Astrocyte (in vitro differentiated cells and primary cell): ENCODE measurements at regions not wholly inside any gene's neighbourhood (a gene's known extent, or its start where the extent isn't known, plus 50 kb on each side); places are given as distances from the start of the nearest gene placed in this dataset.

Experiments
- DNase-seq: peaks from one replicate; pipeline ENCODE4 v3.0.0-alpha.2; 2010; ENCODE audit warnings: low read depth
- FAIRE-seq: peaks from 2 replicates; lab custom pipeline; 2011; peaks lifted over from hg19 to GRCh38; lab: Jason Lieb, UNC
- H2AFZ ChIP-seq: 2 replicates; pipeline ENCODE4 v1.6.0; 2012; ENCODE audit warnings: low read depth, low read length, inconsistent platforms
- H3K27ac ChIP-seq: 2 replicates; pipeline ENCODE4 v1.5.1; 2011; ENCODE audit warnings: low read depth, low read length, inconsistent platforms
- H3K27me3 ChIP-seq: 2 replicates; pipeline ENCODE4 v1.6.0; 2011; ENCODE audit warnings: low read length, inconsistent platforms; ENCODE audit not compliant: insufficient read depth
- H3K36me3 ChIP-seq: 2 replicates; pipeline ENCODE4 v1.5.1; 2011; ENCODE audit warnings: low read length, inconsistent platforms; ENCODE audit not compliant: insufficient read depth
- H3K4me1 ChIP-seq: 2 replicates; pipeline ENCODE4 v1.5.1; 2011; ENCODE audit warnings: low read length, inconsistent platforms; ENCODE audit not compliant: insufficient read depth
- H3K4me2 ChIP-seq: 2 replicates; pipeline ENCODE4 v1.6.0; 2012; ENCODE audit warnings: low read length, inconsistent platforms
- H3K4me3 ChIP-seq: 2 replicates; pipeline ENCODE4 v1.5.1; 2011; ENCODE audit warnings: low read depth, mild to moderate bottlenecking, low read length, inconsistent platforms; ENCODE audit not compliant: insufficient read depth
- H3K79me2 ChIP-seq: 2 replicates; pipeline ENCODE4 v1.6.0; 2012; ENCODE audit warnings: mild to moderate bottlenecking, low read length, inconsistent platforms; ENCODE audit not compliant: insufficient read depth
- H3K9ac ChIP-seq: 2 replicates; pipeline ENCODE4 v1.6.0; 2012; ENCODE audit warnings: mild to moderate bottlenecking, low read length, inconsistent platforms
- H3K9me3 ChIP-seq: 2 replicates; pipeline ENCODE4 v1.5.1; 2012; ENCODE audit warnings: low read depth, mild to moderate bottlenecking, low read length, inconsistent platforms; ENCODE audit not compliant: insufficient read depth
- H4K20me1 ChIP-seq: 2 replicates; pipeline ENCODE4 v1.6.0; 2012; ENCODE audit warnings: low read length, inconsistent platforms; ENCODE audit not compliant: insufficient read depth
- H3K27ac Mint-ChIP-seq: one replicate; pipeline ENCODE4 v1.8.0; 2021; ENCODE audit warnings: mild to moderate bottlenecking, mixed read lengths; ENCODE audit not compliant: unreplicated experiment
- H3K27me3 Mint-ChIP-seq: one replicate; pipeline ENCODE4 v1.8.0; 2021; ENCODE audit warnings: low read depth, mixed read lengths; ENCODE audit not compliant: unreplicated experiment
- H3K36me3 Mint-ChIP-seq: one replicate; pipeline ENCODE4 v1.8.0; 2021; ENCODE audit warnings: low read depth, mixed read lengths; ENCODE audit not compliant: unreplicated experiment
- H3K4me1 Mint-ChIP-seq: one replicate; pipeline ENCODE4 v1.8.0; 2021; ENCODE audit warnings: low read depth, mixed read lengths; ENCODE audit not compliant: unreplicated experiment
- H3K4me3 Mint-ChIP-seq: one replicate; pipeline ENCODE4 v1.8.0; 2021; ENCODE audit warnings: mild to moderate bottlenecking, moderate library complexity, mixed read lengths; ENCODE audit not compliant: unreplicated experiment
- H3K9me3 Mint-ChIP-seq: one replicate; pipeline ENCODE4 v1.8.0; 2021; ENCODE audit warnings: mild to moderate bottlenecking, mixed read lengths; ENCODE audit not compliant: unreplicated experiment
- EZH2 ChIP-seq: IDR thresholded peaks from 2 replicates; pipeline ENCODE4 v1.6.1; 2012; ENCODE audit warnings: mild to moderate bottlenecking, low read length, inconsistent platforms; ENCODE audit not compliant: insufficient read depth
- TF ChIP-seq, protein P1 (sequence below): IDR thresholded peaks from 2 replicates; pipeline ENCODE4 v1.5.1; 2011; ENCODE audit warnings: low read depth, mild to moderate bottlenecking, inconsistent platforms, low read length, moderate library complexity; ENCODE audit not compliant: insufficient read depth

DNA sequence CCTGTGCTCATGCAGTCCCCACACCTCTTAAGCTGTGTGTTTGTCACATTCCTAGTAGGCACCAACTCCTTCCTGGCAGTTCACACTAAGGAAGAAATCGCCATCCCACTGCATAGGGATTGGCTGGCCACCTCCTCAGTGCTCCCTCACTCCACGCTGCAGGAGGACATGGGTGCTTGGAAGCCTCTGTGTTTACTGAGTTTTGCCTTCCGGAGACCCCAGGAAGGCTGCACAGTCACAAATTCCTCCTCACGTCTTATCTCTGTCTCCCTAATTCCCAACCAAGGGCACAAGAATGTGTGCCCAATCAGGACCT is 93.8 kb upstream of the GALNT2 start:
- Mint-ChIP-seq H3K4me3 (no peak overlapping the region), H3K4me1 (peaks cover 8% of the 10 kb centered on the region), H3K36me3 (no peaks in the 10 kb centered on the region), H3K27me3 (no peaks in the 10 kb centered on the region), H3K27ac (no peak overlapping the region), H3K9me3 (peaks cover 10% of the 10 kb centered on the region)
- Histone ChIP-seq H3K4me3 (no peak overlapping the region), H3K79me2 (no peaks in the 10 kb centered on the region), H3K4me2 (no peak overlapping the region), H3K27me3 (no peaks in the 10 kb centered on the region), H3K9me3 (no peaks in the 10 kb centered on the region), H3K27ac (no peak overlapping the region), H2AFZ (no peak overlapping the region), H3K36me3 (no peaks in the 10 kb centered on the region), H4K20me1 (no peaks in the 10 kb centered on the region), H3K9ac (no peak overlapping the region), H3K4me1 (no peaks in the 10 kb centered on the region)
- no peak for DNase-seq
- FAIRE-seq, result no peak
- TF ChIP-seq EZH2, result no peak
- TF ChIP-seq, protein P1, sequence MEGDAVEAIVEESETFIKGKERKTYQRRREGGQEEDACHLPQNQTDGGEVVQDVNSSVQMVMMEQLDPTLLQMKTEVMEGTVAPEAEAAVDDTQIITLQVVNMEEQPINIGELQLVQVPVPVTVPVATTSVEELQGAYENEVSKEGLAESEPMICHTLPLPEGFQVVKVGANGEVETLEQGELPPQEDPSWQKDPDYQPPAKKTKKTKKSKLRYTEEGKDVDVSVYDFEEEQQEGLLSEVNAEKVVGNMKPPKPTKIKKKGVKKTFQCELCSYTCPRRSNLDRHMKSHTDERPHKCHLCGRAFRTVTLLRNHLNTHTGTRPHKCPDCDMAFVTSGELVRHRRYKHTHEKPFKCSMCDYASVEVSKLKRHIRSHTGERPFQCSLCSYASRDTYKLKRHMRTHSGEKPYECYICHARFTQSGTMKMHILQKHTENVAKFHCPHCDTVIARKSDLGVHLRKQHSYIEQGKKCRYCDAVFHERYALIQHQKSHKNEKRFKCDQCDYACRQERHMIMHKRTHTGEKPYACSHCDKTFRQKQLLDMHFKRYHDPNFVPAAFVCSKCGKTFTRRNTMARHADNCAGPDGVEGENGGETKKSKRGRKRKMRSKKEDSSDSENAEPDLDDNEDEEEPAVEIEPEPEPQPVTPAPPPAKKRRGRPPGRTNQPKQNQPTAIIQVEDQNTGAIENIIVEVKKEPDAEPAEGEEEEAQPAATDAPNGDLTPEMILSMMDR, result no peak

DNA sequence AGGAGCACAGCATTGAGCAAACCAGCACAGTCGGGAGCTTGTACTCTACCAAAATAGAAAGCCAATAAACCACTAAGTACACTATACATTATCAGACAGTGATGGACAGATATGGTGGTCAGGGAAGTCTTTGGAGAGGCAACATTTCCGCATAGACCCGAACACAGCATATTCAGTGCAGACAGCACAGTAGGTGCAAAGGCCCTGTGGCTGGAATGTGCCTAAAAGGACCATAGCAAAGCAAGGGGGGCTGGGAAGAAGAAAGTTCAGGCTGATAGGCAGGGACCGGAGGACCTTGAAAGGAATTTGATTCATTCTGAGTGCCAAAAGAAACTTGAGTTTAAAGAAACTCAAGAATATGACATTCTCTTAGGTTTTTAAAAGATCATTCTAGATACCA is 92.0 kb upstream of the GALNT2 start:
- DNase-seq (no peak), FAIRE-seq (no peak)
- Histone ChIP-seq H3K27ac (no peak overlapping the region), H3K4me2 (no peak overlapping the region), H3K36me3 (no peaks in the 10 kb centered on the region), H3K4me3 (no peak overlapping the region), H3K4me1 (no peaks in the 10 kb centered on the region), H3K9ac (no peak overlapping the region), H4K20me1 (no peaks in the 10 kb centered on the region), H3K27me3 (no peaks in the 10 kb centered on the region), H3K79me2 (no peaks in the 10 kb centered on the region), H3K9me3 (no peaks in the 10 kb centered on the region), H2AFZ (no peak overlapping the region)
- H3K27me3 Mint-ChIP-seq, result no peaks in the 10 kb centered on the region
- no peak for TF ChIP-seq EZH2
- H3K27ac Mint-ChIP-seq, result no peak overlapping the region
- H3K9me3 Mint-ChIP-seq, result peaks cover 10% of the 10 kb centered on the region
- H3K36me3 Mint-ChIP-seq, result no peaks in the 10 kb centered on the region
- H3K4me3 Mint-ChIP-seq, result no peak overlapping the region
- H3K4me1 Mint-ChIP-seq, result peaks cover 7% of the 10 kb centered on the region

DNA sequence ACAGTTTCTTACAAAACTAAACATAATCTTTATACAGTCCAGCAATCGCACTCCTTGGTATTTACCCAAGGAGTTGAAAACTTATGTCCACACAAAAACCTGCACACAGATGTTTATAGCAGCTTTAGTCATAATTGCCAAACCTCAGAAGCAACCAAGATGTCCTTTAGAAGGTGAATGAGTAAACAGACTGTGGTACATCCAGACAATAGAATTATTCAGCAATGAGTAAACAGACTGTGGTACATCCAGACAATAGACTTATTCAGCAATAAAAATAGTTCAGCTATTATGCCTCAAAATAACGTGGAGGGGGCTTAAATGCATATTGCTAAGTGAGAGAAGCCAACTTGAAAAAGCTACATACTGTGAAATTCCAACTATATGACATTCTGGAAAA is 87.0 kb upstream of the GALNT2 start:
- no peak for TF ChIP-seq EZH2
- TF ChIP-seq, protein P1, result no peak
- peak; percentile 25 for DNase-seq
- Histone ChIP-seq H3K27me3 (no peaks in the 10 kb centered on the region), H3K27ac (no peak overlapping the region), H3K4me1 (no peaks in the 10 kb centered on the region), H3K4me2 (no peak overlapping the region), H4K20me1 (no peaks in the 10 kb centered on the region), H2AFZ (no peak overlapping the region), H3K36me3 (no peaks in the 10 kb centered on the region), H3K9ac (no peak overlapping the region), H3K79me2 (no peaks in the 10 kb centered on the region), H3K4me3 (no peak overlapping the region), H3K9me3 (no peaks in the 10 kb centered on the region)
- Mint-ChIP-seq H3K36me3 (no peaks in the 10 kb centered on the region), H3K27ac (no peak overlapping the region), H3K4me1 (peaks cover 6% of the 10 kb centered on the region), H3K4me3 (no peak overlapping the region), H3K9me3 (peaks cover 16% of the 10 kb centered on the region), H3K27me3 (no peaks in the 10 kb centered on the region)
- no peak for FAIRE-seq
